WTC11 (cell line): ENCODE measurements at regions not wholly inside any gene's neighbourhood (a gene's known extent, or its start where the extent isn't known, plus 50 kb on each side); places are given as distances from the start of the nearest gene placed in this dataset.
A peak's percentile ranks its signal among the peaks of the same experiment; 100 is the strongest.

ENCODE experiments used
- ATAC-seq: fragments of 200-7000 bp; cut with Tn5 transposase; 2 replicates; pipeline ENCODE4 v1.10.0; 2021; ENCODE audit warnings: mild to moderate bottlenecking, moderate library complexity
- CTCF ChIA-PET: fragments of 300-600 bp; sonication (Branson Sonifier 250); formaldehyde crosslinking; loops from one replicate; lab custom pipeline; 2021; ENCODE audit warnings: antibody characterized with exemption; lab: Charles Lee
- POLR2A ChIA-PET: fragments of 350-600 bp; sonication (Branson Sonifier 250); formaldehyde crosslinking; loops from one replicate; lab custom pipeline; 2021; ENCODE audit warnings: antibody characterized with exemption; lab: Charles Lee
- DNase-seq: peaks from one replicate; pipeline ENCODE4 v3.0.0; 2021; ENCODE audit warnings: low spot score
- H3K27ac Mint-ChIP-seq: 2 replicates; pipeline ENCODE4 v1.8.0; 2021; ENCODE audit warnings: mixed read lengths
- H3K27me3 Mint-ChIP-seq: 2 replicates; pipeline ENCODE4 v1.8.0; 2021; ENCODE audit warnings: low read depth, mild to moderate bottlenecking, moderate library complexity, mixed read lengths
- H3K36me3 Mint-ChIP-seq: 2 replicates; pipeline ENCODE4 v1.8.0; 2021; ENCODE audit warnings: mixed read lengths
- H3K4me1 Mint-ChIP-seq: 2 replicates; pipeline ENCODE4 v1.8.0; 2022; ENCODE audit warnings: mixed read lengths
- H3K4me3 Mint-ChIP-seq: 2 replicates; pipeline ENCODE4 v1.8.0; 2021; ENCODE audit warnings: mild to moderate bottlenecking, moderate library complexity, mixed read lengths
- H3K9me3 Mint-ChIP-seq: 2 replicates; pipeline ENCODE4 v1.8.0; 2021; ENCODE audit warnings: mixed read lengths
- CDX4 ChIP-seq: fragments of 250-450 bp; sonication (Bioruptor Pico); IDR thresholded peaks from 2 replicates; pipeline ENCODE4 v1.9.0; 2021; ENCODE audit warnings: moderate library complexity, mild to moderate bottlenecking, inconsistent platforms, borderline replicate concordance
- ERG ChIP-seq: fragments of 250-450 bp; sonication (Bioruptor Pico); IDR thresholded peaks from 2 replicates; pipeline ENCODE4 v1.8.0; 2021; ENCODE audit warnings: mild to moderate bottlenecking
- FOXP4 ChIP-seq: sonication (generic); formaldehyde crosslinking; IDR thresholded peaks from 2 replicates; pipeline ENCODE4 v1.8.0; 2022; ENCODE audit warnings: mild to moderate bottlenecking, missing genetic modification reagents
- IRF1 ChIP-seq: sonication (generic); formaldehyde crosslinking; IDR thresholded peaks from 2 replicates; pipeline ENCODE4 v1.8.0; 2023; ENCODE audit warnings: missing genetic modification reagents
- IRF2 ChIP-seq: sonication (generic); formaldehyde crosslinking; IDR thresholded peaks from 2 replicates; pipeline ENCODE4 v1.8.0; 2022; ENCODE audit warnings: low read depth, missing genetic modification reagents, borderline replicate concordance
- JAZF1 ChIP-seq: fragments of 250-450 bp; sonication (Bioruptor Pico); IDR thresholded peaks from 2 replicates; pipeline ENCODE4 v1.9.0; 2021; ENCODE audit warnings: moderate library complexity, mild to moderate bottlenecking, inconsistent platforms
- JUN ChIP-seq: sonication (generic); formaldehyde crosslinking; IDR thresholded peaks from 2 replicates; pipeline ENCODE4 v1.8.0; 2023; ENCODE audit warnings: mild to moderate bottlenecking, missing genetic modification reagents
- MLX ChIP-seq: sonication (generic); formaldehyde crosslinking; IDR thresholded peaks from 2 replicates; pipeline ENCODE4 v1.8.1; 2023; ENCODE audit warnings: mild to moderate bottlenecking, missing genetic modification reagents, moderate library complexity
- NFE2L1 ChIP-seq: sonication (generic); formaldehyde crosslinking; IDR thresholded peaks from 2 replicates; pipeline ENCODE4 v1.8.1; 2023; ENCODE audit warnings: missing genetic modification reagents
- RORB ChIP-seq: fragments of 250-450 bp; sonication (Bioruptor Pico); IDR thresholded peaks from 2 replicates; pipeline ENCODE4 v1.9.0; 2021; ENCODE audit warnings: mild to moderate bottlenecking
- TEAD1 ChIP-seq: sonication (generic); formaldehyde crosslinking; IDR thresholded peaks from 2 replicates; pipeline ENCODE4 v1.8.0; 2022; ENCODE audit warnings: mild to moderate bottlenecking, missing genetic modification reagents
- TEAD4 ChIP-seq: sonication (generic); formaldehyde crosslinking; IDR thresholded peaks from 2 replicates; pipeline ENCODE4 v1.8.0; 2022; ENCODE audit warnings: mild to moderate bottlenecking, missing genetic modification reagents
- ZBTB43 ChIP-seq: sonication (generic); formaldehyde crosslinking; IDR thresholded peaks from 2 replicates; pipeline ENCODE4 v1.8.1; 2023; ENCODE audit warnings: mild to moderate bottlenecking, missing genetic modification reagents
- ZNF263 ChIP-seq: sonication (generic); formaldehyde crosslinking; IDR thresholded peaks from 2 replicates; pipeline ENCODE4 v1.8.1; 2022; ENCODE audit warnings: low read depth, mild to moderate bottlenecking, moderate library complexity, missing genetic modification reagents
- ZNF317 ChIP-seq: sonication (generic); formaldehyde crosslinking; IDR thresholded peaks from 2 replicates; pipeline ENCODE4 v1.8.1; 2023; ENCODE audit warnings: low read depth, mild to moderate bottlenecking, moderate library complexity, missing genetic modification reagents, borderline replicate concordance
- ZNF416 ChIP-seq: fragments of 250-450 bp; sonication (Bioruptor Pico); IDR thresholded peaks from 2 replicates; pipeline ENCODE4 v1.9.0; 2021; ENCODE audit warnings: mild to moderate bottlenecking, inconsistent platforms
- ZNF423 ChIP-seq: fragments of 250-450 bp; sonication (Bioruptor Pico); IDR thresholded peaks from 2 replicates; pipeline ENCODE4 v2.1.2; 2022; ENCODE audit warnings: mild to moderate bottlenecking, moderate library complexity
- ZNF425 ChIP-seq: fragments of 250-450 bp; sonication (Bioruptor Pico); conservative IDR thresholded peaks from 2 replicates; pipeline ENCODE4 v1.9.0; 2021; ENCODE audit warnings: mild to moderate bottlenecking
- ZSCAN18 ChIP-seq: fragments of 250-450 bp; sonication (Bioruptor Pico); IDR thresholded peaks from 2 replicates; pipeline ENCODE4 v2.1.2; 2022; ENCODE audit warnings: mild to moderate bottlenecking, moderate library complexity

GRCh38 chr2:83971547-83971946 lies 487.5 kb downstream of the SUCLG1 start (continued):
- TF ChIP-seq ZNF425: no peak
- no peak for TF ChIP-seq ZNF263 (CRISPR knock-in tag)
- TF ChIP-seq MLX (CRISPR knock-in tag): no peak
- no peak for TF ChIP-seq JAZF1

- TF ChIP-seq RORB (CRISPR knock-in tag) (no peak), IRF1 (CRISPR knock-in tag) (no peak), TEAD1 (CRISPR knock-in tag) (no peak), JUN (CRISPR knock-in tag) (no peak), ZNF416 (CRISPR knock-in tag) (no peak), CDX4 (no peak), ERG (CRISPR knock-in tag) (no peak), TEAD4 (CRISPR knock-in tag) (no peak), ZNF423 (CRISPR knock-in tag) (no peak), ZSCAN18 (no peak), ZNF317 (CRISPR knock-in tag) (no peak), MLX (CRISPR knock-in tag) (no peak), NFE2L1 (no peak)
- ATAC-seq (peak; percentile 74), DNase-seq (no peak)
- CTCF ChIA-PET: interaction anchor here (0.8 to 0.9 kb wide), 2 partner anchors 60 to 82 kb away, joined by 3 read pairs; no protein-coding TSS in a partner anchor
- Mint-ChIP-seq H3K4me3 (no peak overlapping the region), H3K9me3 (peaks cover 18% of the 10 kb centered on the region), H3K4me1 (peaks cover 26% of the 10 kb centered on the region), H3K27me3 (no peaks in the 10 kb centered on the region), H3K27ac (peak overlapping the region; percentile 86), H3K36me3 (peaks cover 9% of the 10 kb centered on the region)
- POLR2A ChIA-PET: no interaction called here
Measured at GRCh38 chr2:83970217-83970929, 488.7 kb downstream of the SUCLG1 start.

GRCh38 chr2:83969085-83969484 lies 490.0 kb downstream of the SUCLG1 start:
- DNase-seq: no peak
- no peak overlapping the region for H3K4me3 Mint-ChIP-seq
- H3K4me1 Mint-ChIP-seq: peaks cover 26% of the 10 kb centered on the region
- H3K27me3 Mint-ChIP-seq: no peaks in the 10 kb centered on the region
- H3K9me3 Mint-ChIP-seq: peaks cover 10% of the 10 kb centered on the region
- ChIA-PET CTCF (interaction anchor here (1.1 kb wide), 1 partner anchor 54 kb away, joined by 4 read pairs; no protein-coding TSS in a partner anchor), POLR2A (no interaction called here)
- no peak for ATAC-seq
- H3K27ac Mint-ChIP-seq: no peak overlapping the region
- H3K36me3 Mint-ChIP-seq: peaks cover 6% of the 10 kb centered on the region
- no peak for TF ChIP-seq ZNF425
- TF ChIP-seq ZBTB43 (CRISPR knock-in tag): no peak
- TF ChIP-seq FOXP4 (CRISPR knock-in tag): no peak
- no peak for TF ChIP-seq IRF2
